OCI-LY1 (cell line): ENCODE measurements at regions not wholly inside any gene's neighbourhood (a gene's known extent, or its start where the extent isn't known, plus 50 kb on each side); places are given as distances from the start of the nearest gene placed in this dataset.

Source experiments
- EZH2 ChIP-seq: fragments of 200-600 bp; sonication (generic), shearing (Covaris generic); IDR thresholded peaks from 2 replicates; pipeline ENCODE4 v1.8.0; 2017; ENCODE audit warnings: borderline replicate concordance, mixed run types, mild to moderate bottlenecking, antibody characterized with exemption, low read length, moderate library complexity, mixed read lengths
- TF ChIP-seq, protein P1 (sequence below): fragments of 200-600 bp; sonication (generic), shearing (Covaris generic); IDR thresholded peaks from 2 replicates; pipeline ENCODE4 v1.5.1; 2017; ENCODE audit warnings: mild to moderate bottlenecking, antibody characterized with exemption, low read length, moderate library complexity, mixed read lengths

- TF ChIP-seq, protein P1, sequence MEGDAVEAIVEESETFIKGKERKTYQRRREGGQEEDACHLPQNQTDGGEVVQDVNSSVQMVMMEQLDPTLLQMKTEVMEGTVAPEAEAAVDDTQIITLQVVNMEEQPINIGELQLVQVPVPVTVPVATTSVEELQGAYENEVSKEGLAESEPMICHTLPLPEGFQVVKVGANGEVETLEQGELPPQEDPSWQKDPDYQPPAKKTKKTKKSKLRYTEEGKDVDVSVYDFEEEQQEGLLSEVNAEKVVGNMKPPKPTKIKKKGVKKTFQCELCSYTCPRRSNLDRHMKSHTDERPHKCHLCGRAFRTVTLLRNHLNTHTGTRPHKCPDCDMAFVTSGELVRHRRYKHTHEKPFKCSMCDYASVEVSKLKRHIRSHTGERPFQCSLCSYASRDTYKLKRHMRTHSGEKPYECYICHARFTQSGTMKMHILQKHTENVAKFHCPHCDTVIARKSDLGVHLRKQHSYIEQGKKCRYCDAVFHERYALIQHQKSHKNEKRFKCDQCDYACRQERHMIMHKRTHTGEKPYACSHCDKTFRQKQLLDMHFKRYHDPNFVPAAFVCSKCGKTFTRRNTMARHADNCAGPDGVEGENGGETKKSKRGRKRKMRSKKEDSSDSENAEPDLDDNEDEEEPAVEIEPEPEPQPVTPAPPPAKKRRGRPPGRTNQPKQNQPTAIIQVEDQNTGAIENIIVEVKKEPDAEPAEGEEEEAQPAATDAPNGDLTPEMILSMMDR: no peak
- TF ChIP-seq EZH2: no peak
These were observed 253.7 kb downstream of the PTEN start for GRCh38 chr10:88116971-88117626.
